ENCODE measurements at regions not wholly inside any gene's neighbourhood (a gene's known extent, or its start where the extent isn't known, plus 50 kb on each side); places are given as distances from the start of the nearest gene placed in this dataset.

GRCh38 chr13:84413016-84413415, 530.7 kb upstream of the SLITRK1 start:
- DNase-seq = no peak

GRCh38 chr13:84405286-84405685, 523.0 kb upstream of the SLITRK1 start:
- DNase-seq = no peak

GRCh38 chr13:84400706-84401105, 518.4 kb upstream of the SLITRK1 start:
- no peak for DNase-seq

DNA sequence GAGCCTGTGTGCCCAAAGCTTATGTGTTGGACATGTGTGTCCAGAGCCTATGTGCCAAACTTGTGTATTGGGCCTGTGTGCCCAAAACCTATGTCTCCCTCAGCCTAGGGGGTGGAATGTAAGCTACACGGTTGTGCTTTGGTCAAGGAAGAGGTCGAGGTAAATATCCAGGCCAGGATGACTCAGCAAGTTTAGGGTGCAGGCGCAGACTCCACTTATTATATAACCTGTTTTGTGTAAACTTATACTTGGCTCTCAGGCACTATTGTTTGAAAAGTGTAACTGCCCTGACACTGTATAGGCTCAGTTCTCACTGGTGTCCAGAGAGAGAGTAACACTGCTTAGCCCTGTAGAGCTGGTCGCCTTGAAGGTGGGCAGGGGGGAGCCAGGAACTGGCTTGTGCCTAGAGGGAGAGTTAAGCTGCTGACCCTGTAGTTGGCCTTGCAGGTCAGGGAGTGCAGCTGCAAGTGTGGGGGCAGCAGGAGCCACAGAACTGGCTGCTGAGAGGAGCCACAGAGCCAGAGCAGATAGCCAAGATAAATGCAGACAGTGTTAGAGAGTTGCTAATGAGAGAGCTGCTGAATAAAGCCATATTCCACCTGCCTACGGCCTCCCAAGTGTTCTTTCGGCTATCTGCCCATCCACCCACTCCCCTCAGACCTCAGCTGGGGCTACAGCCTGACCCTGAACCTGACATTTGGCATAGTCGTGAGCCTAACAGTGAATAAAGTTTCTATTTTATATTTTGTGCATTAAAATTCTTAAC, 517.2 kb upstream of the SLITRK1 start:
- DNase-seq = no peak

- no peak for DNase-seq
Observed at GRCh38 chr13:84393981-84394625, 511.8 kb upstream of the SLITRK1 start.

- no peak for DNase-seq
Observed at GRCh38 chr13:84380866-84381265, 498.6 kb upstream of the SLITRK1 start.

DNA sequence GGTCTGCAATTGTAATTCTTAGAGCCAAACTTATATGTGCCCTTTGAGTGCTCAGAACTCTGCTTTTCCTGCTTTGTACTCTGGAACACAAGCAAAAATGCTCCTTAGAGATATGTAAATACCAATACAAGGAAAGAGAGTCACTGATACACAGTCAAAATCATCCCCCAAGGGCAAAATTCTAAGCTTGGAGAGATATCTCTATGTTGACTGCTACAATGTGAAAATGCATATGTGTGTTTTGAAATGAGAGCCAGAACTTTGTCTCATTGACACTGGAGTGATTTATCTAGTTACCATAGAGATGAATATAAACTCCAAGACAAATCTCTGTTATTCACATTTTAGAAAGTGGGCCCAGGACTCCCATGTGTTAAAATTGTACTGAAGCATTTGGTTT, 494.8 kb upstream of the SLITRK1 start:
- no peak for DNase-seq

DNA sequence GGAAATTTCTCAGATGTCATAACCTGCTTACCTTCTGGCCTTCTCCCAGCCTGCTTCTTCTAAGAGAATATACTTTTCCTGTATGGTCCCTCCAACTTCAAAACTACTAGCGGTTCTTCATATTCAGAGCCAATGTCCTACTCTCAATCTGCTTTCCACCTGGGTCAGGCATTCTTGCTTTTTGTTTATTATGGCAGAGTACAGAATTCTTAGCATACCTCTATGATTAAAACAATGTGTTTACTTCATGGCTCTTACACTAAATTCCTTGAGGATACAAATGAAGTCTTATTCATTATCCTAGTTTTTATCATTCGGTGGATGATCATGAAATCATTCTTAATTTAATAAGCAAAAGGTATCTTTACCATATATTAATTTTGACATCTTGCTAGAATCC, 484.2 kb upstream of the SLITRK1 start:
- no peak for DNase-seq

DNA sequence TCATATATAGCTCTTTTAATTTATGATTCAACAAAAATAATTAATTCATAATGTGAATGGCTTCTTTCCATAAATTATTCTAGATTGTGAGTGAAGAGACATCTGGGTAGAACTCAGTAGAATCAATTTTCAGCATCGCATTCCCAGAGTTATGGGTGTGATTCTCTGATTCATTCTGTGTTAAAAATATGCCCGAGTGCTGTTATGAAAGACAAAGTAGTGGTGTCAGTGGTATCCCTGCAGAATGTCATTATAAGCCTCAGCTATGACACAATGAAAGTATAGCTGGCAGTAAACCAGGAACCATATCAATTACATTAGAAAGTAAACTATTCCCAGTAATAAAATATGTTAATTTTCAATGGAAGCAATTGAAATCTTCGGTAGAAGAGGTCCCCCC, 480.5 kb upstream of the SLITRK1 start:
- DNase-seq = no peak

DNA sequence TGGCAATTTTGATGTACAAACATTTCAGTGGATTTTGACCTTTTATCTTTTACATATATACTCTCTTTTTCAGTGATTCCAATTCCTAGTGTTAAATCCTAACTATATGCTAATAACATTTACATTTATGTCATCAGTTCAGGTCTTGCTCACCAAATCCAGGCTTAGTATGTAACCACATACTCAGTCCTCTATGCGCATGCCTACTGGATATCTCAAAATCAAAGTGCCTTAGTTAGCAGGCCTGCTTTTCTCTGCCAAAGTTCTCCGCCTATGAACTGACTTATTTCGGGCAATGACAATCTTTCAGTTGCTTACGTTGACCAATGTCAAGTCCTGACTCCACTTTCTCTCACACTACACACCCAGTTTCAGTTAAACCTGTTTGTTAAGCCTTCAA, 478.5 kb upstream of the SLITRK1 start:
- DNase-seq = no peak

- DNase-seq = no peak
Observed at GRCh38 chr13:84358601-84359000, 476.3 kb upstream of the SLITRK1 start.

GRCh38 chr13:84352946-84353345, 470.7 kb upstream of the SLITRK1 start:
- no peak for DNase-seq

DNA sequence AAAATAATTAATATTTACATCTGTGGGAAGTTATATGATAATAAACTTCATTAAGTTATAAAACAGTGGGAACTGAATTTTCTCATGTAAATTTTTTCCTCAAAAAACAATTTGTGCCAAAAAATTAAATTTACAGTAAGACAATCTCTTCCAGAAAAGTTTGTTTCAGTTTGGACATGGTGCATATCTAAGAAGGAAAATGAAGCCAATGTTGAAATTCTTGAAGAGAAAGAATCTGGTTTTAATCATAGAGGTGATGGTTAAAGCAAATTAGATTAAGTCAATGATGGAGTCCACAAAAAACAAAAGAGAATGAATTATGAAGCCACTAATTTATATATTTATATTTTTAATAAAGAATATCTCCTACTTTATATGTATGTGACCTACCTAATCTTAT, 457.2 kb upstream of the SLITRK1 start:
- no peak for DNase-seq

DNA sequence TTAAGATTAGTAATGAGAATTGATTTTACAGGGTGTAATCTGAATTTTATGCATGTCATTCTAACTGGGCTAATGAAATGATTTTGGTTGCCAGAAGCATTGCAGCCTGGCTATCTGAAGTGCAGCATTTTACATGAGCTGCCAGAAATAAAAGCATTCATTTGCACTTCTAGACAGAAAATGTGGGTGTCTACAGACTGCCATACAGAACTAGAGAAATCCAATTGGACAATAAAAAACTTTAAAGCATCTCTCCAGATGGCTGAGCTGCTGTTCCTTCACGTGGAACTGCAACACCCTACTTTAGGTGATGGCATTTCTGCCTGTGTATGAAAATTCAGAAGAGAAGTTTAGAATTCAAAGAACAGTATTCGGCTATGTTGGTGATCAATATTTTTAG, 450.1 kb upstream of the SLITRK1 start:
- DNase-seq = no peak

- no peak for DNase-seq
Observed at GRCh38 chr13:84315527-84315926, 433.3 kb upstream of the SLITRK1 start.

GRCh38 chr13:84303035-84303434, 420.8 kb upstream of the SLITRK1 start:
- no peak for DNase-seq

GRCh38 chr13:84297251-84297650, 415.0 kb upstream of the SLITRK1 start:
- no peak for DNase-seq

DNA sequence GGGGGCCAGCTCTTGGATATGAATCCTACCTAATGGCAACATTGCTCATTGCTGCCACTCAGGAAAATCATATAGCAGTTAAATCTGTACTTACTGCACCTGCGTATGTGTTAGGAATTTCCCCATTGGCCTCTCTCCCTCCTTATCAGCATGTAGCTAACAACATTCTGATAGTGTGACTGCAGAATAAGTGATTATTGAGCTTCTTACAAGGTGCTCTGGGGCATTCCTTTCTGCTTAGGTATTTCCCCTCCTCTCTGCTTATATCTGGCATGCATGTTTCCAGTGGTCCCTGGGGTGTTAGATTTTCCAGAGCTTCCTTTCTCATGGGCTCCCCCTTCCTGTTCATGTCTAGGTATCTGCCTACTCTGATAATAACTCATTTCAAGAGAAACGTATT, 414.1 kb upstream of the SLITRK1 start:
- DNase-seq = no peak

DNA sequence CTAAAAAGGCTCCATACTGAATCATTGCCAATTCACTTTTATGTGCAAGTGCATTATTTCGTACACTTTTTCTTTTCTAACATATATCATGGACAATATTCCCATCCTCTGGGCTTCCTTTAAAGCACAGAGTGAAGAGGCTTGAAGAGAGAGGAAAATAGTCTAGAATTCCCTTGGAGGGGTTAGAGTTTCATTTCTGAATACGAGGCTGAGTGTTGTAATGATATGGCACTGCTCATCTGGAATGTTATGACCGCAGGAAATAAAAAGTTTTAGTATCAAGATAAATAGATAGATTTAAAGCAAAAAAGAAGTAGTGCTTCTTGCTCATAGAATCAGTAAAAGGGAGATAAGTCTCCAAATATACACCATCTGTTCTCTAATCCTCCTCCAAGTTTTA, 412.3 kb upstream of the SLITRK1 start:
- DNase-seq = no peak

DNA sequence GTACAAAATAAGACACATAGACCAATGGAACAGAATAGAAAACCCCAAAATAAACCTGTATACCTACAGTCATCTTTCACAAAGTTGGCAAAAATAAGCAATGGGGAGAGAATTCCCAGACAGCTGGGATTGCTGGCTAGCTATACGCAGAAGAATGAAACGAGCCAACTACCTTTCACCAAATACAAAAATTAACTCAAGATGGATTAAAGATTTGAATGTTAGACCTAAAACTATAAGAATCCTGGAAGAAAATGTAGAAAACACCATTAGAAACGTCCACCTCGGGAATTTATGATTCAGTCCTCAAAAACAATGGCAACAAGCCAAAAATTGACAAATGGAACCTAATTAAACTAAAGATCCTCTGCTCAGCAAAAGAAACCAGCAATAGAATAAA, 408.1 kb upstream of the SLITRK1 start:
- DNase-seq = no peak

DNA sequence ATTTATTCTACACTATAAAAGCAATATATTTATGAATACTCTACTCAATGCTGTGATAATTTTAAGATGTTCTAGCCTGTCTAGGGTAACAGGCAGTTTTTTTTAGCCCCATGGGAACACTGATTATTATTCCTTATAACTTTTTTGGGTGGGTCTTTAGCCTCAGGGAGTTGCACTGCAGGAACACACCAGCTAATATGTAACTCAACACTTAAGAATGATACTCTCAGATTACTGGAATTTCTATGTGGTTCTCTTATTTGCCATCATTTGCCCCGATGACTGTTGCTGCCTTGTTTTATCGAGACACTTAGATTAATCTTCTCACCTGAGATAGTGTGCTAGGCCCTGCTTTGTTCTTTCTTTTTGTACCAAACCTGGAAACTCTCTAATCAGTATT, 396.9 kb upstream of the SLITRK1 start:
- no peak for DNase-seq

- no peak for DNase-seq
Observed at GRCh38 chr13:84272877-84273562, 390.7 kb upstream of the SLITRK1 start.

DNA sequence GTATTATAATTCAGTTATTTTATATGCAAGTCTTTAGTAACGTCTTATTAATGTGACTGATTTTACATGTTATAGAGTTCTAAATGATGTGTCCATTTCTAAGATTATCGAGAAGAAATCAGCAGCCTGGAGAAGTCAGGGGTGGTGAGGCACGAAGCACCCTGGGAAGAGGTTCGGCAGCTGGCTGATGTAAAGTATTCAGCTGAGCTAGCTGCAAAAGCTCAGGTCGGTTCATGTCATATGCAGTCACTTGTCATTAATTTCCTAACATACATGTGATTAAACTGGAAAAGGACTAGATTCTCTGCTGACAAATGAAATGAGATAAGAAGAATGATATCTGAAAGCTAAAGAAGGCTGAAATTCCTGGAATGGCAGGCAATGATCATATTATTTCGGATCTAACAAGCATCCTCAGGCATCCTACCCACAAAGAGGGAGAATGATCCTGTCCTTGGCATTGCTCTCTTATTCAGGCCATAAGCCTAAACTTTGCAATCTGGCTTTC, 383.0 kb upstream of the SLITRK1 start:
- DNase-seq = no peak

Measured in activated gamma-delta T cell (primary cell).